Kidney glomerular epithelial cell (primary cell): ENCODE measurements at regions not wholly inside any gene's neighbourhood (a gene's known extent, or its start where the extent isn't known, plus 50 kb on each side); places are given as distances from the start of the nearest gene placed in this dataset.

Experiments used
- DNase-seq: peaks from one replicate; lab custom pipeline; 2025; lab: John Stamatoyannopoulos, UW

DNA sequence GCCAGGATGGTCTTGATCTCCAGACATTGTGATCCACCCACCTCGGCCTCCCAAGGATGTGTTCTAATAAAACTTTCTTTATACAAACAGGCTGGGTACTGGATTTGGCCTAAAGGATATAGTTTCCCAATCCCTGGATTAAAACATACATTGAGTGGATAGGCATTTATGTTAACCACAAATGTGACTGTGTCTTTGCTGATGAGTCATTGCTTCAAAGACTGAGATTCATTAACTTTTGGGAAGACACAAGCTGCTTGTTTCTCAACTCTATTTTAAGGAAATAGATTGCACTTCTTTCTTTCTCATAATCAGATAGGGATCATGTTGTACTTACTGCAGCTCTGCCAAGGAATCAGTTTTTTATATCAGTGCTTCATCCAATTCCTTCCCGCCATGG is 131.3 kb upstream of the AGA start:
- DNase-seq = no peak

- no peak for DNase-seq
These were observed 132.2 kb upstream of the AGA start for GRCh38 chr4:177574446-177574845.

- DNase-seq = no peak
These were observed 137.4 kb upstream of the AGA start for GRCh38 chr4:177579649-177580048.

GRCh38 chr4:177582992-177583391 is 140.8 kb upstream of the AGA start:
- DNase-seq = no peak

- no peak for DNase-seq
These were observed 145.8 kb upstream of the AGA start for GRCh38 chr4:177587989-177588388.

DNA sequence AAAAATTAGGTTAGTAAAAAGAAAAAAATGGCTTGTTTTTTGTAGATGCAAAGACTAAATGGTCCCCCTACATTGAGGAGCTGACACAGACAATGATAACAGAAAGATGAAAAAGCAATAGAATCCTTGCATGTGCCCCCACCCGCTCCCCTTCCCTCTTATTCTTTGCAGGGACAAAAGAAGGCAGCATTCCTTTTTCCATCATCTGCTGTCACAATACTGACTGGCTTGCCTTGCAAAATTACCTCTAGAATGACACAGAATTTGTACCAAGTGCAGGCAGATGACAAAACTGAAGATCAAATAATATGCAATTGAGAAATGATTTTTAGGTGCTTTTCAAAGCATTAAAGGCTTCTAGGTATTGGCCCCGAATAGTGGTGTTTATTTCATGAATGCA is 153.1 kb upstream of the AGA start:
- DNase-seq = no peak

- DNase-seq = peak; percentile 13
These were observed 153.8 kb upstream of the AGA start for GRCh38 chr4:177596035-177596434.

- DNase-seq = no peak
These were observed 154.8 kb upstream of the AGA start for GRCh38 chr4:177596991-177597390.

GRCh38 chr4:177605252-177605651 is 163.0 kb upstream of the AGA start:
- DNase-seq = no peak

DNA sequence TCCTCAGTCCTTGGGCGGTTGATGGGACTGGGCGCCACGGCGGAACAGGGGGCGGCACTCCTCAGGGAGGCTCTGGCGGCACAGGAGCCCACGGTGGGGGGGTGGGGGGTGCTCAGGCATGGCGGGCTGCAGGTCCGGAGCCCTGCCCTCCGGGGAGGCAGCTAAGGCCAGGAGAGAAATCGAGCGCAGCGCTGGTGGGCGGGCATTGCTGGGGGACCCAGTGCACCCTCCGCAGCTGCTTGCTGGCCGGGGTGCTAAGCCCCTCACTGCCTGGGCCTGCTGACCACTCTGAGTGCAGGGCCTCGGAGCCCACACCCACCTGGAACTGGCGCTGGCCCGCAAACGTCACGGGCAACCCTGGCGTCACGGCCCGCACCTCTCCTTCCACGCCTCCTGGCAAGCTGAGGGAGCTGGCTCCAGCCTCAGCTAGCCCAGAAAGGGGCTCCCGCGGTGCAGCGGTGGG is 164.9 kb upstream of the AGA start:
- no peak for DNase-seq

- no peak for DNase-seq
These were observed 169.9 kb upstream of the AGA start for GRCh38 chr4:177611974-177612664.

GRCh38 chr4:177612684-177613083 is 170.4 kb upstream of the AGA start:
- no peak for DNase-seq

- no peak for DNase-seq
These were observed 190.2 kb upstream of the AGA start for GRCh38 chr4:177632481-177632880.

DNA sequence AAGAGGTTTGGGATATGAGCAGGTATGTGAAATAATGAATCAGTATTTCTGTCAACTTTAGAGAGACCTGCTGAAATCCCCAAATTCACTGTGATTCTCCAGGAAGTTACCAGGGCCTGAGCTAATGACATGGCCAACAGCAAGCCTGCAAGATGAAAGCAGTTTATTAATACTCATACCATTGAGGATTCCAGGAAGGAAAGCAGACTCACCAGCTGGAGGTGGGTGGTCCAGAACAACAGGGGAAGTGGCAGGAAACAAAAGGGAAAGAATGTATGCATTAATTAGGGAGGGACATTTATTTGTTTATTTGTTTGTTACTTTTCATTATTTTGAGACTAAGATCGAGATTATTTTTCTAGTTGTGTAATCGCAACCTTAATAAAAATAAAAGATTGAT is 196.6 kb upstream of the AGA start:
- no peak for DNase-seq

- no peak for DNase-seq
These were observed 198.6 kb upstream of the AGA start for GRCh38 chr4:177640864-177641263.

DNA sequence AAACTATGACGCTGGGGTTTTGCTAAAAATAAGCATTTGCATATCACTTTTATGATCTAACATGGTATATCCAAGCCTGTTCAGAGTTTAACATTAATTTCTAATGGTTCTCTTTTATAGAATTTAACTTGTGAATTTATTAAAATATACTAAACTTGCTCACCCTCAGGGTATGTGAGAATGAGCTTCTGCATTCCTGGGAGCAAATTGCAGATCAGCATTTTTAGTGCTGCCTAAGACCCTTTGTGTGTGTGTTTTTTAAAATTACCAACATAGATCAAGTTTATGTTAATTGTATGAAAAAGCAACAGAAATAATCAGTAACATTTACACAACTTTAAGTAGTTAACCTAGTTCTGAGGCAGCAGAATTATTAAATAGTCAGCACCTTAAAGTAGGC is 218.0 kb upstream of the AGA start:
- DNase-seq = no peak

DNA sequence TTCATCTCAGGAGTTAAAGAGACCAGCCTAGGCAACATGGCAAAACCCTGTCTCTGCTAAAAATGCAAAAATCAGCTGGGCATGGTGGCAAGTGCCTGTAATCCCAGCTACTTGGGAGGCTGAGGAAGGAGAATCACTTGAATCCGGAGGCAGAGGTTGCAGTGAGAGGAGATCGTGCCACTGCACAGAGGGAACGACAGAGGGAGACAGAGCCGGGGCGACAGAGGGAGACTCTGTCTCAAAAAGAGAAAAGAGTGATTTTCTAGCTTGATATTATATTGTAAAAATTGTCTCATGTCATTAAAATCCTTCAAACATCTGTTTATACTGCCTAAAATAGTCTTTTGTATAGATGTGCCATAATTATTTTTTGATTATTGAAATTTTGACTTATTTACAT is 225.4 kb upstream of the AGA start:
- no peak for DNase-seq

DNA sequence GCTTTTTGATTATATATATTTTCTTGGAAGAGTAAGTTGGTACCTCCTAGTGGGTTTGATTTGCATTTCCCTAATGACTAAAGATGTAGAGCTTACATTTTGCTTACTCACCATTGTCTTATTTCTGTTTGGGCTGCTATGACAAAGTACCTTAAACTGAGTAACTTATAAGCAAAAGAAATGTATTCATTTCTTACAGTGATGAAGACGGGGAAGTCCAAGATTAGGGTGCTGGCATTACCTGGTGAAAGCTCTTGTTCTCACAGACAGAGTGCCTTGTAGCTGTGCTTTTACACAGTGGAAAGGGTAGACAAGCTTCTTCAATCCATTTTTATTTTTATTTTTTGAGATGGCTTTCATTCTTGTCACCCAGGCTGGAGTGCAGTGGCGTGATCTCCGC is 229.2 kb upstream of the AGA start:
- DNase-seq = no peak

- DNase-seq = no peak
These were observed 229.6 kb upstream of the AGA start for GRCh38 chr4:177671845-177672244.

DNA sequence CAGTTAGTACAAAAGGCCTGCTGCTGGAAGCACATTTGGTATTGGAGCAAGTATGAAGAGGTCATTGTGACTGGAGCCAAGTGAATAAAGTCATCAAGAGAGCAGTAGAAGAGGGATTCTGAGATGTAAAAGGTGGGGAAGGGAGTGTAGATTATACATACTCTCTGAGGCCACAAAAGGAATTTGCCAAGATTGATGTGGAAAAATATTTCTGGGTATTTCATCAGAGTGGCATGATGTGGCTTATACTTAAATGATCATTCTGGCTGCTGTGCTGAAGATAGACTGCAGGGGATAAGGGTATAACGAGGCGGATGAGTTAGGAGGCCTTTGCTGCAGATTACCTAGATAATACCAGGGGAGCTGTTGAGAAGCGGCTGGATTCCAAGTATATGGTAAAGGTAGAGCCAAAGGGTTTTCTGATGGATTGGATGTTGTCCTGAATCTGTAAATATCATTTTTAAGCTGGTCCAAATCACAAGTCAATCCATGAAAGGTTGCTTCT is 231.8 kb upstream of the AGA start:
- DNase-seq = no peak

- no peak for DNase-seq
These were observed 238.1 kb upstream of the AGA start for GRCh38 chr4:177680308-177680707.

DNA sequence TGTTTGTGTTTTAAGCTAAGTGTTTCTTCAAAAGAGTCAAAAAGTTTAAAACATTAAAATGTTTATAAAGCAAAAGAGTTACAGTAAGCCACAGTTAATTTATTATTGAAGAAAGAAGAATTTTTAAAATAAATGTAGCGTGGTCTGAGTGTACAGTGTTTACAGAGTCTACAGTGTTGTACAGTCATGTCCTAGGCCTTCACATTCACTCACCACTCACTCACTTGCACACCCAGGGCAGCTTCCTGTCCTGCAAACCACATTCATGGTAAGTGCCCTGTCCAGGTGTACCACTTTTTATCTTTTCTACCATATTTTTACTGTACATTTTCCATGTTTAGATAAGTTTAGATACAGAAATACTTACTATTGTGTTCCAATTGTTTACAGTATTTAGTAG is 239.7 kb upstream of the AGA start:
- DNase-seq = no peak

DNA sequence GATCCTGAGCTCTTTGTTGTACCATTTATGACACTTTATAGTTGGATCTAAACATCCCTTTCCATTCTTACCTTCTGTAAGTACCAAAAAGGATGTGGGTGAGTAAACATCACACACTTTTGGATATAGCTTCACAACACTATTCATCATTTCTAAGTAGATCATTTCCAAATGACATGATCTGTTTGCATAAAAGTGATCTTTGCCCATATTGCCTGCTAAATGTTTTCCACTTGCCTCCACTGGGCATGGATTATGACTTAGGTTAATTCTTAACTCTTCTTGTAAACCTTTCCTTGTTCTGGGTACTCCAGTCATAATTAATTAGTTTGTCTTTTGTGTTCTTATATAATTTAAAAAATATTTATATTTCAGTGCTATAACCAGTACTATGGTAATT is 244.9 kb upstream of the AGA start:
- DNase-seq = no peak

GRCh38 chr4:177692907-177693306 is 250.7 kb upstream of the AGA start:
- no peak for DNase-seq
